HG03457 (cell line): ENCODE measurements at regions not wholly inside any gene's neighbourhood (a gene's known extent, or its start where the extent isn't known, plus 50 kb on each side); places are given as distances from the start of the nearest gene placed in this dataset.
"Not testable (repeated sequence)": the region's sequence is repeated elsewhere in the genome, so short reads cannot be mapped to it uniquely, and the experiment has no call there.

Experiments used
- ATAC-seq: cut with Tn5 transposase; IDR thresholded peaks from one replicate; pipeline ENCODE4 v1.9.1; 2021; ENCODE audit warnings: moderate number of reproducible peaks; ENCODE audit not compliant: unreplicated experiment

GRCh38 chr5:72693546-72694205 lies 122.8 kb upstream of the TNPO1 start:
- no peak for ATAC-seq

- ATAC-seq = no peak
These were observed 123.6 kb upstream of the TNPO1 start for GRCh38 chr5:72692651-72693442.

GRCh38 chr5:72692231-72692637 lies 124.2 kb upstream of the TNPO1 start:
- no peak for ATAC-seq

- ATAC-seq = no peak
These were observed 124.7 kb upstream of the TNPO1 start for GRCh38 chr5:72691751-72692150.

- ATAC-seq = no peak
These were observed 127.5 kb upstream of the TNPO1 start for GRCh38 chr5:72688916-72689315.

- ATAC-seq = no peak
These were observed 129.2 kb upstream of the TNPO1 start for GRCh38 chr5:72687288-72687687.

GRCh38 chr5:72682561-72682960 lies 133.9 kb upstream of the TNPO1 start:
- ATAC-seq = no peak

GRCh38 chr5:72681781-72682180 lies 134.7 kb upstream of the TNPO1 start:
- ATAC-seq = no peak

- no peak for ATAC-seq
These were observed 139.0 kb upstream of the TNPO1 start for GRCh38 chr5:72677447-72677846.

- ATAC-seq = not testable (repeated sequence)
These were observed 139.6 kb upstream of the TNPO1 start for GRCh38 chr5:72676831-72677230.

- ATAC-seq = no peak
These were observed 142.8 kb upstream of the TNPO1 start for GRCh38 chr5:72673623-72674022.

GRCh38 chr5:72673180-72673579 lies 143.3 kb upstream of the TNPO1 start:
- ATAC-seq = no peak

GRCh38 chr5:72667708-72668107 lies 148.8 kb upstream of the TNPO1 start:
- no peak for ATAC-seq

- no peak for ATAC-seq
These were observed 153.5 kb upstream of the TNPO1 start for GRCh38 chr5:72662936-72663335.

GRCh38 chr5:72662305-72662704 lies 154.2 kb upstream of the TNPO1 start:
- ATAC-seq = no peak

- no peak for ATAC-seq
These were observed 154.2 kb upstream of the ZNF366 start for GRCh38 chr5:72661405-72661804.

- no peak for ATAC-seq
These were observed 152.5 kb upstream of the ZNF366 start for GRCh38 chr5:72659726-72660125.

GRCh38 chr5:72658761-72659540 lies 151.7 kb upstream of the ZNF366 start:
- ATAC-seq = no peak

- ATAC-seq = no peak
These were observed 151.0 kb upstream of the ZNF366 start for GRCh38 chr5:72658161-72658560.

- no peak for ATAC-seq
These were observed 149.7 kb upstream of the ZNF366 start for GRCh38 chr5:72656756-72657513.

- ATAC-seq = no peak
These were observed 149.1 kb upstream of the ZNF366 start for GRCh38 chr5:72656331-72656730.
